ENCODE measurements at regions not wholly inside any gene's neighbourhood (a gene's known extent, or its start where the extent isn't known, plus 50 kb on each side); places are given as distances from the start of the nearest gene placed in this dataset.
A peak's percentile ranks its signal among the peaks of the same experiment; 100 is the strongest.
"Not testable (repeated sequence)": the region's sequence is repeated elsewhere in the genome, so short reads cannot be mapped to it uniquely, and the experiment has no call there.

- no peak for FAIRE-seq
Observed at GRCh38 chr4:153076861-153077260, 127.4 kb upstream of the TRIM2 start.

- FAIRE-seq: no peak
Observed at GRCh38 chr4:153079857-153080391, 124.3 kb upstream of the TRIM2 start.

- FAIRE-seq: no peak
Observed at GRCh38 chr4:153081006-153081580, 123.2 kb upstream of the TRIM2 start.

GRCh38 chr4:153081693-153082092 is 122.5 kb upstream of the TRIM2 start:
- no peak for FAIRE-seq

- no peak for FAIRE-seq
Observed at GRCh38 chr4:153082322-153083301, 121.6 kb upstream of the TRIM2 start.

- peak; percentile 86 for FAIRE-seq
Observed at GRCh38 chr4:153083447-153083947, 120.7 kb upstream of the TRIM2 start.

- no peak for FAIRE-seq
Observed at GRCh38 chr4:153084224-153084979, 119.8 kb upstream of the TRIM2 start.

GRCh38 chr4:153084980-153085630 is 119.1 kb upstream of the TRIM2 start:
- FAIRE-seq: peak; percentile 51

GRCh38 chr4:153087671-153088194 is 116.5 kb upstream of the TRIM2 start:
- FAIRE-seq: no peak

- FAIRE-seq: no peak
Observed at GRCh38 chr4:153089742-153090141, 114.5 kb upstream of the TRIM2 start.

- no peak for FAIRE-seq
Observed at GRCh38 chr4:153090181-153090580, 114.1 kb upstream of the TRIM2 start.

- FAIRE-seq: no peak
Observed at GRCh38 chr4:153090670-153091385, 113.4 kb upstream of the TRIM2 start.

GRCh38 chr4:153093396-153093795 is 110.8 kb upstream of the TRIM2 start:
- FAIRE-seq: no peak

- no peak for FAIRE-seq
Observed at GRCh38 chr4:153093802-153094201, 110.4 kb upstream of the TRIM2 start.

GRCh38 chr4:153094435-153094834 is 109.8 kb upstream of the TRIM2 start:
- FAIRE-seq: no peak

- FAIRE-seq: no peak
Observed at GRCh38 chr4:153095448-153096204, 108.6 kb upstream of the TRIM2 start.

GRCh38 chr4:153096344-153096743 is 107.9 kb upstream of the TRIM2 start:
- no peak for FAIRE-seq

- no peak for FAIRE-seq
Observed at GRCh38 chr4:153098427-153098826, 105.8 kb upstream of the TRIM2 start.

GRCh38 chr4:153099391-153100140 is 104.7 kb upstream of the TRIM2 start:
- no peak for FAIRE-seq

GRCh38 chr4:153106736-153107135 is 97.5 kb upstream of the TRIM2 start:
- not testable (repeated sequence) for FAIRE-seq
